ENCODE measurements at regions not wholly inside any gene's neighbourhood (a gene's known extent, or its start where the extent isn't known, plus 50 kb on each side); places are given as distances from the start of the nearest gene placed in this dataset.

DNA sequence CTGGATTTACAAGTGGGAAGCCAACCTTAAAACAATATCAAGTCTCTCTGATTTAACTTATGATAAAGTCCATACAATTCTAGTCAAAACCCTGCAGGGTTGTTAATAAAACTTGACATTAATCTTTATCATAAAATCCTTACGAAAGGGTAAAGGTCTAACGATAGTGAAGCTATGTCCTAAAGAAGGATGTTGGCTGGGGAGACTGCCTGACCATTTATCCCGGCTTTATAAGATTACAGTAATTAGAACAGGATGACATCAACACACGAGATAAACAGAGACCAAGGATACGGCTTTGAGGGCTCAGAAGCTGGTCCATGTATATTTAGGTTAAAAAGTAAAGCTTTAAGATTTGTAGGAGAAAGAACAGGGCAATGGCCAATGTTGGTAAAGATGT is 189.0 kb upstream of the COPS8 start:
- TF ChIP-seq FOXM1 (IDR thresholded peaks at IDR 0.05; ENCODE audit: borderline replicate concordance, low read depth) (no peak), YY1 (IDR thresholded peaks at IDR 0.05; ENCODE audit: low read depth) (no peak), ZBTB7A (IDR thresholded peaks at IDR 0.05; ENCODE audit: low read depth) (no peak), RAD21 (IDR thresholded peaks at IDR 0.05; ENCODE audit: low read depth) (no peak), CREB1 (IDR thresholded peaks at IDR 0.05; ENCODE audit: low read depth) (no peak), EP300 (IDR thresholded peaks at IDR 0.05; ENCODE audit: borderline replicate concordance) (no peak), EGR1 (IDR thresholded peaks at IDR 0.05) (no peak), TAF1 (IDR thresholded peaks at IDR 0.05; ENCODE audit: low read depth) (no peak), CEBPB (IDR thresholded peaks at IDR 0.05) (no peak), NFIC (IDR thresholded peaks at IDR 0.05) (no peak), TCF12 (IDR thresholded peaks at IDR 0.05; ENCODE audit: low read depth) (no peak)
- TF ChIP-seq, protein P1, sequence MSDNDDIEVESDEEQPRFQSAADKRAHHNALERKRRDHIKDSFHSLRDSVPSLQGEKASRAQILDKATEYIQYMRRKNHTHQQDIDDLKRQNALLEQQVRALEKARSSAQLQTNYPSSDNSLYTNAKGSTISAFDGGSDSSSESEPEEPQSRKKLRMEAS (IDR thresholded peaks at IDR 0.05), result no peak
- TF ChIP-seq, protein P2, sequence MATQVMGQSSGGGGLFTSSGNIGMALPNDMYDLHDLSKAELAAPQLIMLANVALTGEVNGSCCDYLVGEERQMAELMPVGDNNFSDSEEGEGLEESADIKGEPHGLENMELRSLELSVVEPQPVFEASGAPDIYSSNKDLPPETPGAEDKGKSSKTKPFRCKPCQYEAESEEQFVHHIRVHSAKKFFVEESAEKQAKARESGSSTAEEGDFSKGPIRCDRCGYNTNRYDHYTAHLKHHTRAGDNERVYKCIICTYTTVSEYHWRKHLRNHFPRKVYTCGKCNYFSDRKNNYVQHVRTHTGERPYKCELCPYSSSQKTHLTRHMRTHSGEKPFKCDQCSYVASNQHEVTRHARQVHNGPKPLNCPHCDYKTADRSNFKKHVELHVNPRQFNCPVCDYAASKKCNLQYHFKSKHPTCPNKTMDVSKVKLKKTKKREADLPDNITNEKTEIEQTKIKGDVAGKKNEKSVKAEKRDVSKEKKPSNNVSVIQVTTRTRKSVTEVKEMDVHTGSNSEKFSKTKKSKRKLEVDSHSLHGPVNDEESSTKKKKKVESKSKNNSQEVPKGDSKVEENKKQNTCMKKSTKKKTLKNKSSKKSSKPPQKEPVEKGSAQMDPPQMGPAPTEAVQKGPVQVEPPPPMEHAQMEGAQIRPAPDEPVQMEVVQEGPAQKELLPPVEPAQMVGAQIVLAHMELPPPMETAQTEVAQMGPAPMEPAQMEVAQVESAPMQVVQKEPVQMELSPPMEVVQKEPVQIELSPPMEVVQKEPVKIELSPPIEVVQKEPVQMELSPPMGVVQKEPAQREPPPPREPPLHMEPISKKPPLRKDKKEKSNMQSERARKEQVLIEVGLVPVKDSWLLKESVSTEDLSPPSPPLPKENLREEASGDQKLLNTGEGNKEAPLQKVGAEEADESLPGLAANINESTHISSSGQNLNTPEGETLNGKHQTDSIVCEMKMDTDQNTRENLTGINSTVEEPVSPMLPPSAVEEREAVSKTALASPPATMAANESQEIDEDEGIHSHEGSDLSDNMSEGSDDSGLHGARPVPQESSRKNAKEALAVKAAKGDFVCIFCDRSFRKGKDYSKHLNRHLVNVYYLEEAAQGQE (IDR thresholded peaks at IDR 0.05; ENCODE audit: low read depth), result no peak
- TF ChIP-seq, protein P3, sequence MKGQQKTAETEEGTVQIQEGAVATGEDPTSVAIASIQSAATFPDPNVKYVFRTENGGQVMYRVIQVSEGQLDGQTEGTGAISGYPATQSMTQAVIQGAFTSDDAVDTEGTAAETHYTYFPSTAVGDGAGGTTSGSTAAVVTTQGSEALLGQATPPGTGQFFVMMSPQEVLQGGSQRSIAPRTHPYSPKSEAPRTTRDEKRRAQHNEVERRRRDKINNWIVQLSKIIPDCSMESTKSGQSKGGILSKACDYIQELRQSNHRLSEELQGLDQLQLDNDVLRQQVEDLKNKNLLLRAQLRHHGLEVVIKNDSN (IDR thresholded peaks at IDR 0.05), result no peak

Data from Ishikawa (cell line).